ENCODE measurements at regions not wholly inside any gene's neighbourhood (a gene's known extent, or its start where the extent isn't known, plus 50 kb on each side); places are given as distances from the start of the nearest gene placed in this dataset.

GRCh38 chr6:11296449-11297375 lies 64.2 kb upstream of the NEDD9 start (continued):
- TF ChIP-seq KIAA2018 (CRISPR knock-in tag; IDR thresholded peaks at IDR 0.05; ENCODE audit: borderline replicate concordance) (no peak), ZFYVE20 (CRISPR knock-in tag; IDR thresholded peaks at IDR 0.05; ENCODE audit: borderline replicate concordance, low read depth) (no peak), GATA4 (IDR thresholded peaks at IDR 0.05; ENCODE audit: borderline replicate concordance, low read depth) (no peak), SOX6 (IDR thresholded peaks at IDR 0.05) (no peak), SOX6 (CRISPR knock-in tag; IDR thresholded peaks at IDR 0.05) (peak; percentile 86), ZNF362 (CRISPR knock-in tag; IDR thresholded peaks at IDR 0.05; ENCODE audit: borderline replicate concordance) (peak; percentile 79), ZNF83 (CRISPR knock-in tag; IDR thresholded peaks at IDR 0.05; ENCODE audit: borderline replicate concordance) (no peak), ZNF350 (CRISPR knock-in tag; IDR thresholded peaks at IDR 0.05; ENCODE audit: borderline replicate concordance, low read depth) (no peak), NR2F6 (IDR thresholded peaks at IDR 0.05) (peak; percentile 26), NR2F6 (CRISPR knock-in tag; IDR thresholded peaks at IDR 0.05) (no peak; the same call in 1 of the 2 replicates), JARID2 (CRISPR knock-in tag; IDR thresholded peaks at IDR 0.05; ENCODE audit: insufficient replicate concordance) (no peak), ADNP (CRISPR knock-in tag; IDR thresholded peaks at IDR 0.05) (no peak), ZNF772 (CRISPR knock-in tag; IDR thresholded peaks at IDR 0.05) (no peak), RXRB (CRISPR knock-in tag; IDR thresholded peaks at IDR 0.05; ENCODE audit: borderline replicate concordance) (peak; percentile 14; the same call in 1 of the 2 replicates), NFIC (IDR thresholded peaks at IDR 0.05; ENCODE audit: low read length) (peak; percentile 15; the same call in 1 of the 2 replicates), ZFX (CRISPR knock-in tag; IDR thresholded peaks at IDR 0.05; ENCODE audit: low read depth) (no peak)

Measured in HepG2 (cell line).